ENCODE measurements at regions not wholly inside any gene's neighbourhood (a gene's known extent, or its start where the extent isn't known, plus 50 kb on each side); places are given as distances from the start of the nearest gene placed in this dataset.
A peak's percentile ranks its signal among the peaks of the same experiment; 100 is the strongest.

GRCh38 chr6:92828788-92829187 lies 590.6 kb downstream of the EPHA7 start:
- Mint-ChIP-seq H3K36me3 (ENCODE audit: low read depth) (no peaks in the 10 kb centered on the region), H3K4me1 (ENCODE audit: low read depth) (no peaks in the 10 kb centered on the region), H3K9me3 (peaks cover 4% of the 10 kb centered on the region), H3K27ac (no peak overlapping the region), H3K4me3 (no peak overlapping the region), H3K27me3 (ENCODE audit: low read depth) (no peaks in the 10 kb centered on the region)
- intact Hi-C loops (cut with micrococcal nuclease): no loop called here
- CTCF ChIA-PET: no interaction called here
- DNase-seq: no peak

- CTCF ChIA-PET: no interaction called here
- H3K36me3 Mint-ChIP-seq (ENCODE audit: low read depth): no peaks in the 10 kb centered on the region
- DNase-seq: no peak
- H3K4me1 Mint-ChIP-seq (ENCODE audit: low read depth): no peaks in the 10 kb centered on the region
- H3K4me3 Mint-ChIP-seq: no peak overlapping the region
- intact Hi-C loops (cut with micrococcal nuclease): no loop called here
- H3K27me3 Mint-ChIP-seq (ENCODE audit: low read depth): no peaks in the 10 kb centered on the region
- H3K27ac Mint-ChIP-seq: no peak overlapping the region
- peaks cover 4% of the 10 kb centered on the region for H3K9me3 Mint-ChIP-seq
These were observed 592.3 kb downstream of the EPHA7 start for GRCh38 chr6:92827104-92827503.

GRCh38 chr6:92826633-92827032 lies 592.7 kb downstream of the EPHA7 start:
- Mint-ChIP-seq H3K4me3 (no peak overlapping the region), H3K4me1 (ENCODE audit: low read depth) (no peaks in the 10 kb centered on the region), H3K27ac (no peak overlapping the region), H3K36me3 (ENCODE audit: low read depth) (no peaks in the 10 kb centered on the region), H3K9me3 (peaks cover 4% of the 10 kb centered on the region), H3K27me3 (ENCODE audit: low read depth) (no peaks in the 10 kb centered on the region)
- intact Hi-C loops (cut with micrococcal nuclease): no loop called here
- CTCF ChIA-PET: no interaction called here
- no peak for DNase-seq

- intact Hi-C loops (cut with micrococcal nuclease): no loop called here
- no peak for DNase-seq
These were observed 597.1 kb downstream of the EPHA7 start for GRCh38 chr6:92822222-92822621.

GRCh38 chr6:92820601-92821000 lies 598.8 kb downstream of the EPHA7 start:
- H3K4me3 Mint-ChIP-seq: no peak overlapping the region
- no peaks in the 10 kb centered on the region for H3K36me3 Mint-ChIP-seq (ENCODE audit: low read depth)
- no peaks in the 10 kb centered on the region for H3K27me3 Mint-ChIP-seq (ENCODE audit: low read depth)
- intact Hi-C loops (cut with micrococcal nuclease): no loop called here
- CTCF ChIA-PET: no interaction called here
- no peaks in the 10 kb centered on the region for H3K4me1 Mint-ChIP-seq (ENCODE audit: low read depth)
- no peak overlapping the region for H3K27ac Mint-ChIP-seq
- H3K9me3 Mint-ChIP-seq: peaks cover 7% of the 10 kb centered on the region
- DNase-seq: no peak

More at GRCh38 chr6:92822222-92822621, 597.1 kb downstream of the EPHA7 start:
- Mint-ChIP-seq H3K27me3 (ENCODE audit: low read depth) (no peaks in the 10 kb centered on the region), H3K9me3 (peaks cover 11% of the 10 kb centered on the region), H3K36me3 (ENCODE audit: low read depth) (no peaks in the 10 kb centered on the region), H3K4me1 (ENCODE audit: low read depth) (no peaks in the 10 kb centered on the region), H3K27ac (no peak overlapping the region), H3K4me3 (no peak overlapping the region)
- CTCF ChIA-PET: interaction anchor here (0.9 kb wide), 1 partner anchor 12 kb away, joined by 3 read pairs; no protein-coding TSS in a partner anchor

- Mint-ChIP-seq H3K27me3 (ENCODE audit: low read depth) (no peaks in the 10 kb centered on the region), H3K36me3 (ENCODE audit: low read depth) (no peaks in the 10 kb centered on the region), H3K27ac (no peak overlapping the region), H3K4me1 (ENCODE audit: low read depth) (no peaks in the 10 kb centered on the region), H3K9me3 (no peaks in the 10 kb centered on the region), H3K4me3 (no peak overlapping the region)
- DNase-seq: peak; percentile 26
- intact Hi-C loops (cut with micrococcal nuclease): loop anchor here (5.0 kb wide), 1 partner anchor 611 kb away; no protein-coding TSS in a partner anchor
- CTCF ChIA-PET: interaction anchor here (1.4 to 2.4 kb wide), 2 partner anchors 11 kb away, joined by 3 to 6 read pairs; no protein-coding TSS in a partner anchor
These were observed 608.4 kb downstream of the EPHA7 start for GRCh38 chr6:92810913-92811312.

- Mint-ChIP-seq H3K9me3 (no peaks in the 10 kb centered on the region), H3K4me3 (no peak overlapping the region), H3K36me3 (ENCODE audit: low read depth) (no peaks in the 10 kb centered on the region), H3K4me1 (ENCODE audit: low read depth) (no peaks in the 10 kb centered on the region), H3K27ac (no peak overlapping the region), H3K27me3 (ENCODE audit: low read depth) (no peaks in the 10 kb centered on the region)
- CTCF ChIA-PET: interaction anchor here (0.9 kb wide), 1 partner anchor 9 kb away, joined by 3 read pairs; no protein-coding TSS in a partner anchor
- intact Hi-C loops (cut with micrococcal nuclease): no loop called here
- no peak for DNase-seq
These were observed 613.1 kb downstream of the EPHA7 start for GRCh38 chr6:92806254-92806653.

GRCh38 chr6:92791403-92791802 lies 628.0 kb downstream of the EPHA7 start:
- Mint-ChIP-seq H3K9me3 (peaks cover 8% of the 10 kb centered on the region), H3K27me3 (ENCODE audit: low read depth) (no peaks in the 10 kb centered on the region), H3K4me1 (ENCODE audit: low read depth) (no peaks in the 10 kb centered on the region), H3K27ac (no peak overlapping the region), H3K36me3 (ENCODE audit: low read depth) (no peaks in the 10 kb centered on the region), H3K4me3 (no peak overlapping the region)
- CTCF ChIA-PET: no interaction called here
- intact Hi-C loops (cut with micrococcal nuclease): no loop called here
- no peak for DNase-seq

- Mint-ChIP-seq H3K27ac (no peak overlapping the region), H3K36me3 (ENCODE audit: low read depth) (no peaks in the 10 kb centered on the region), H3K4me3 (no peak overlapping the region), H3K27me3 (ENCODE audit: low read depth) (no peaks in the 10 kb centered on the region), H3K4me1 (ENCODE audit: low read depth) (no peaks in the 10 kb centered on the region), H3K9me3 (peaks cover 8% of the 10 kb centered on the region)
- CTCF ChIA-PET: interaction anchor here (0.7 kb wide), 1 partner anchor 388 kb away, joined by 3 read pairs; no protein-coding TSS in a partner anchor
- DNase-seq: no peak
- intact Hi-C loops (cut with micrococcal nuclease): no loop called here
These were observed 629.0 kb downstream of the EPHA7 start for GRCh38 chr6:92790381-92790780.

- Mint-ChIP-seq H3K27me3 (ENCODE audit: low read depth) (no peaks in the 10 kb centered on the region), H3K4me3 (no peak overlapping the region), H3K27ac (no peak overlapping the region), H3K9me3 (peaks cover 11% of the 10 kb centered on the region), H3K4me1 (ENCODE audit: low read depth) (no peaks in the 10 kb centered on the region), H3K36me3 (ENCODE audit: low read depth) (no peaks in the 10 kb centered on the region)
- CTCF ChIA-PET: no interaction called here
- no peak for DNase-seq
- intact Hi-C loops (cut with micrococcal nuclease): no loop called here
These were observed 635.1 kb downstream of the EPHA7 start for GRCh38 chr6:92784235-92784634.

GRCh38 chr6:92779746-92780145 lies 639.6 kb downstream of the EPHA7 start:
- H3K9me3 Mint-ChIP-seq: peaks cover 6% of the 10 kb centered on the region
- H3K36me3 Mint-ChIP-seq (ENCODE audit: low read depth): no peaks in the 10 kb centered on the region
- CTCF ChIA-PET: interaction anchor here (0.7 kb wide), 1 partner anchor 1797 kb away, joined by 3 read pairs; no protein-coding TSS in a partner anchor
- no peak overlapping the region for H3K4me3 Mint-ChIP-seq
- no peak for DNase-seq
- intact Hi-C loops (cut with micrococcal nuclease): no loop called here
- H3K27me3 Mint-ChIP-seq (ENCODE audit: low read depth): no peaks in the 10 kb centered on the region
- H3K4me1 Mint-ChIP-seq (ENCODE audit: low read depth): no peaks in the 10 kb centered on the region
- H3K27ac Mint-ChIP-seq: no peak overlapping the region

GRCh38 chr6:92777146-92777740 lies 642.1 kb downstream of the EPHA7 start:
- DNase-seq: no peak
- CTCF ChIA-PET: no interaction called here
- H3K4me3 Mint-ChIP-seq: no peak overlapping the region
- intact Hi-C loops (cut with micrococcal nuclease): no loop called here
- no peaks in the 10 kb centered on the region for H3K36me3 Mint-ChIP-seq (ENCODE audit: low read depth)
- H3K9me3 Mint-ChIP-seq: peaks cover 1% of the 10 kb centered on the region
- no peaks in the 10 kb centered on the region for H3K27me3 Mint-ChIP-seq (ENCODE audit: low read depth)
- no peaks in the 10 kb centered on the region for H3K4me1 Mint-ChIP-seq (ENCODE audit: low read depth)
- no peak overlapping the region for H3K27ac Mint-ChIP-seq

- no peak for DNase-seq
- H3K27ac Mint-ChIP-seq: no peak overlapping the region
- no peaks in the 10 kb centered on the region for H3K36me3 Mint-ChIP-seq (ENCODE audit: low read depth)
- CTCF ChIA-PET: no interaction called here
- H3K9me3 Mint-ChIP-seq: peaks cover 1% of the 10 kb centered on the region
- H3K4me3 Mint-ChIP-seq: no peak overlapping the region
- H3K27me3 Mint-ChIP-seq (ENCODE audit: low read depth): no peaks in the 10 kb centered on the region
- H3K4me1 Mint-ChIP-seq (ENCODE audit: low read depth): no peaks in the 10 kb centered on the region
- intact Hi-C loops (cut with micrococcal nuclease): no loop called here
These were observed 648.8 kb downstream of the EPHA7 start for GRCh38 chr6:92770540-92770939.
